Activated CD4-positive, alpha-beta T cell treated with anti-CD3 and anti-CD28 coated beads for 36 hours (primary cell): ENCODE measurements at regions not wholly inside any gene's neighbourhood (a gene's known extent, or its start where the extent isn't known, plus 50 kb on each side); places are given as distances from the start of the nearest gene placed in this dataset.

Source experiments
- ATAC-seq: fragments of 200-7000 bp; cut with Tn5 transposase; one replicate; pipeline ENCODE4 v1.10.0; 2021; ENCODE audit warnings: mild to moderate bottlenecking, moderate library complexity
- CTCF ChIA-PET: fragments of 350-600 bp; sonication (Branson Sonifier 250); formaldehyde crosslinking; loops from one replicate; lab custom pipeline; 2021; ENCODE audit warnings: antibody characterized with exemption; lab: Charles Lee
- POLR2A ChIA-PET: fragments of 350-600 bp; sonication (Branson Sonifier 250); formaldehyde crosslinking; loops from one replicate; lab custom pipeline; 2021; ENCODE audit warnings: antibody characterized with exemption, inconsistent platforms; lab: Charles Lee
- DNase-seq: peaks from one replicate; pipeline ENCODE4 v3.0.0-alpha.2; 2020
- H3K27ac Mint-ChIP-seq: one replicate; pipeline ENCODE4 v1.8.0; 2021; ENCODE audit warnings: mixed read lengths
- H3K27me3 Mint-ChIP-seq: one replicate; pipeline ENCODE4 v1.8.0; 2021; ENCODE audit warnings: mixed read lengths
- H3K36me3 Mint-ChIP-seq: one replicate; pipeline ENCODE4 v1.8.0; 2021; ENCODE audit warnings: low read depth, mixed read lengths
- H3K4me1 Mint-ChIP-seq: one replicate; pipeline ENCODE4 v1.8.0; 2021; ENCODE audit warnings: mixed read lengths
- H3K4me3 Mint-ChIP-seq: one replicate; pipeline ENCODE4 v1.8.0; 2021; ENCODE audit warnings: mild to moderate bottlenecking, moderate library complexity, mixed read lengths
- H3K9me3 Mint-ChIP-seq: one replicate; pipeline ENCODE4 v1.8.0; 2021; ENCODE audit warnings: low read depth, mixed read lengths
- intact Hi-C, 2 experiments: fragments of 100-400 bp; cut with DNase I in 1 of 2; cut with micrococcal nuclease in 1 of 2; formaldehyde crosslinking; loops; one replicate each; pipeline versions ENCODE4 v1.14.2 to v1.15.1; 2022 to 2024; cut with DNase I, micrococcal nuclease

GRCh38 chr9:28317745-28318144 is 744.5 kb upstream of the C9orf72 start:
- Mint-ChIP-seq H3K4me1 (no peaks in the 10 kb centered on the region), H3K4me3 (no peak overlapping the region), H3K27me3 (no peaks in the 10 kb centered on the region), H3K36me3 (no peaks in the 10 kb centered on the region), H3K9me3 (no peaks in the 10 kb centered on the region), H3K27ac (no peak overlapping the region)
- ATAC-seq = no peak
- DNase-seq = no peak
- intact Hi-C loops = no loop called here
- POLR2A ChIA-PET = no interaction called here
- CTCF ChIA-PET = no interaction called here

- intact Hi-C loops = no loop called here
- no peak for ATAC-seq
- Mint-ChIP-seq H3K4me3 (no peak overlapping the region), H3K9me3 (no peaks in the 10 kb centered on the region), H3K27ac (no peak overlapping the region), H3K27me3 (no peaks in the 10 kb centered on the region), H3K4me1 (no peaks in the 10 kb centered on the region), H3K36me3 (no peaks in the 10 kb centered on the region)
- ChIA-PET CTCF (no interaction called here), POLR2A (no interaction called here)
- no peak for DNase-seq
Observed at GRCh38 chr9:28318515-28318914, 745.2 kb upstream of the C9orf72 start.

DNA sequence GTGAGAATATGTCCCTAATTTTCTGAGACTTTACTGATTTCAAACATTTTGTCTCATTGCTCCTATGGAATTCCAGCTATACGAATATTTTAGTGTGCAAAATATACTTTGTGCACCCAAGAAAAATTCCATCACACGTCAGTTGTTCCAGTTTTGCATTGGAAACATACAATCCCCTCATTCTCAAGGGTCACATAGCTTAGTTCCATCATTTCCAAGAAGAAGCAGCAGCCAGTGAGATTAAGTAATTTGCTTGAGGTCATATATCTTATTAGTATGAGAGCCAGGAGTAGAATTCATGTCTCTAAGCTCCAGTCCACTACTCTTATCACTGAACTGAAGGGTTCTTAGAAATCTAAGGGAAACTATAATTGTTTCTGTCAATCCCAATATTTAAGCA is 746.7 kb upstream of the C9orf72 start:
- intact Hi-C loops = no loop called here
- H3K27ac Mint-ChIP-seq = no peak overlapping the region
- ATAC-seq (no peak), DNase-seq (no peak)
- H3K9me3 Mint-ChIP-seq = no peaks in the 10 kb centered on the region
- H3K36me3 Mint-ChIP-seq = no peaks in the 10 kb centered on the region
- H3K4me3 Mint-ChIP-seq = no peak overlapping the region
- CTCF ChIA-PET = no interaction called here
- no peaks in the 10 kb centered on the region for H3K4me1 Mint-ChIP-seq
- no peaks in the 10 kb centered on the region for H3K27me3 Mint-ChIP-seq
- POLR2A ChIA-PET = no interaction called here

DNA sequence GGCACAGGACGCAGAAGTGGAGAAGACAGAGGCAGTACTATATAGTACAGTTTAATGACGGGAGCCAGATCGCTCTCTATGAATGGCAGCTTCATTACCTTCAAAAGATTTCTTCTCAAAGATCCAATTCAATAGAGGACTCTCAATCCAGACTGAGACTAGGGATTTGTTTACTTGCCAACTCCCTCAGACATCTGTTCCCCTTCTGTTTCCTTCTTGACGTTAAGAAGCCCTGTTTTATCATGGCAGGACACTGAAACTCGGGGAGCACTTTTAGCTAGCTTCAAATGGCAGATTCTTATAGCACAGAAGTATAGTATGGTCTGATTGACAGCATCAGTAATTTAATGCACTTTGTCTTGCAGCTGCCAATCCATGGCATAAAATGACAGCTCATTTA is 747.3 kb upstream of the C9orf72 start:
- intact Hi-C loops = no loop called here
- H3K9me3 Mint-ChIP-seq = no peaks in the 10 kb centered on the region
- no peaks in the 10 kb centered on the region for H3K36me3 Mint-ChIP-seq
- H3K4me3 Mint-ChIP-seq = no peak overlapping the region
- H3K27ac Mint-ChIP-seq = no peak overlapping the region
- DNase-seq = no peak
- no peak for ATAC-seq
- H3K4me1 Mint-ChIP-seq = no peaks in the 10 kb centered on the region
- H3K27me3 Mint-ChIP-seq = no peaks in the 10 kb centered on the region
- ChIA-PET CTCF (no interaction called here), POLR2A (no interaction called here)

GRCh38 chr9:28329323-28329722 is 756.0 kb upstream of the C9orf72 start:
- no peak for DNase-seq
- ChIA-PET CTCF (no interaction called here), POLR2A (no interaction called here)
- Mint-ChIP-seq H3K27me3 (no peaks in the 10 kb centered on the region), H3K4me1 (no peaks in the 10 kb centered on the region), H3K4me3 (no peak overlapping the region), H3K36me3 (no peaks in the 10 kb centered on the region), H3K9me3 (peaks cover 4% of the 10 kb centered on the region), H3K27ac (no peak overlapping the region)
- intact Hi-C loops = no loop called here
- no peak for ATAC-seq

GRCh38 chr9:28332648-28333047 is 759.4 kb upstream of the C9orf72 start:
- H3K27ac Mint-ChIP-seq = no peak overlapping the region
- no peaks in the 10 kb centered on the region for H3K4me1 Mint-ChIP-seq
- intact Hi-C loops = no loop called here
- POLR2A ChIA-PET = no interaction called here
- no peaks in the 10 kb centered on the region for H3K27me3 Mint-ChIP-seq
- peaks cover 6% of the 10 kb centered on the region for H3K9me3 Mint-ChIP-seq
- no peak overlapping the region for H3K4me3 Mint-ChIP-seq
- H3K36me3 Mint-ChIP-seq = no peaks in the 10 kb centered on the region
- DNase-seq (no peak), ATAC-seq (no peak)
- CTCF ChIA-PET = no interaction called here

DNA sequence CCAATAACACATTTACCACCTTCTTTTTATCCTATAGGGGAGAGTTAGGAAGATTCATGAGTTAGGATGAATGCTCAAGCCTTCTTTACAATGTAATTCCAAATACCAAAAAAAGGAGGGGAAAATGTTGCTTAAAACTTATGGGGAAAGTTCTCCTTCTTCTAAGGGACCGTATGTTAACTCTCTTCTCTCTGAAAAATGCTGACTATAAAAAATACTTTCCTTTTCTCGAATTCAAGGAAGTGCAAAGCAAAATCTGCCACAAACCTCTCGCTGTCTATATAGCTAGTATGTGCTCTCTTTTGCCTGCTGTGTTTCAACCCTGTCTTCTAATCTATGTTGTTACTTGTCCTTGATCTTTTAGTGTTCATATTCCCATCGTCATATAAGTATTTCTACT is 768.6 kb upstream of the C9orf72 start:
- ATAC-seq = no peak
- Mint-ChIP-seq H3K27me3 (no peaks in the 10 kb centered on the region), H3K4me3 (no peak overlapping the region), H3K9me3 (peaks cover 2% of the 10 kb centered on the region), H3K4me1 (no peaks in the 10 kb centered on the region), H3K36me3 (no peaks in the 10 kb centered on the region), H3K27ac (no peak overlapping the region)
- DNase-seq = no peak
- ChIA-PET CTCF (interaction anchor here (0.6 kb wide), 1 partner anchor 66 kb away, joined by 3 read pairs; no protein-coding TSS in a partner anchor), POLR2A (no interaction called here)
- intact Hi-C loops = no loop called here

DNA sequence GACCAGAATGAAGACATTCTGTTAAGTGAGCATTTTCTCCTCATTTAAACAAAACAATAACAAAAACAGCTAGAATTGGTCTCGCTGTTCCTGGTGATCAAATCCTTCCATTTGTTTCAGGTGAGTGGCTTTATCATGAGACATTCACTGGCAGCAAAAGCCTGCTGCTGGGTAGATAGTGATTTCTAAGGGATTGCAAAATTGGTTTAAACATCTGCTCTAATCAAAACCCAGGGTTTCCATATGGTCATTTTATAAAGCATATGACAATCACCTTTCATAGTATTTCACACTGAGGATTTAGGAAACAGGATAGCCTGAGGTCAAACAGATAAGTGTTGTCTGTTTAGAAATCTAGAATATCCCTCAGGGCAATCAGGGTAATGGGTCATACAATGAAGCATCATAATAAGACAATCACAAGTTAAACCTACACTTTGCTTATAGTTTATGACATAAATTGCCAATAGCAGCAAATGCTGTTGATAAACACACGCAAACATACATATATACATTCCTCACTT is 769.6 kb upstream of the C9orf72 start:
- POLR2A ChIA-PET = no interaction called here

GRCh38 chr9:28363151-28363562 is 789.9 kb upstream of the C9orf72 start:
- Mint-ChIP-seq H3K4me3 (no peak overlapping the region), H3K9me3 (peaks cover 3% of the 10 kb centered on the region), H3K27me3 (no peaks in the 10 kb centered on the region), H3K27ac (no peak overlapping the region), H3K4me1 (no peaks in the 10 kb centered on the region), H3K36me3 (no peaks in the 10 kb centered on the region)
- ChIA-PET CTCF (interaction anchor here (0.5 kb wide), 1 partner anchor 703 kb away, joined by 3 read pairs; no protein-coding TSS in a partner anchor), POLR2A (no interaction called here)
- intact Hi-C loops = no loop called here
- ATAC-seq (no peak), DNase-seq (no peak)

More for the DNA sequence above, 769.6 kb upstream of the C9orf72 start:
- Mint-ChIP-seq H3K4me3 (no peak overlapping the region), H3K4me1 (no peaks in the 10 kb centered on the region), H3K9me3 (peaks cover 3% of the 10 kb centered on the region), H3K36me3 (no peaks in the 10 kb centered on the region), H3K27me3 (no peaks in the 10 kb centered on the region), H3K27ac (no peak overlapping the region)
- CTCF ChIA-PET = no interaction called here
- no peak for DNase-seq
- no peak for ATAC-seq
- intact Hi-C loops = no loop called here

DNA sequence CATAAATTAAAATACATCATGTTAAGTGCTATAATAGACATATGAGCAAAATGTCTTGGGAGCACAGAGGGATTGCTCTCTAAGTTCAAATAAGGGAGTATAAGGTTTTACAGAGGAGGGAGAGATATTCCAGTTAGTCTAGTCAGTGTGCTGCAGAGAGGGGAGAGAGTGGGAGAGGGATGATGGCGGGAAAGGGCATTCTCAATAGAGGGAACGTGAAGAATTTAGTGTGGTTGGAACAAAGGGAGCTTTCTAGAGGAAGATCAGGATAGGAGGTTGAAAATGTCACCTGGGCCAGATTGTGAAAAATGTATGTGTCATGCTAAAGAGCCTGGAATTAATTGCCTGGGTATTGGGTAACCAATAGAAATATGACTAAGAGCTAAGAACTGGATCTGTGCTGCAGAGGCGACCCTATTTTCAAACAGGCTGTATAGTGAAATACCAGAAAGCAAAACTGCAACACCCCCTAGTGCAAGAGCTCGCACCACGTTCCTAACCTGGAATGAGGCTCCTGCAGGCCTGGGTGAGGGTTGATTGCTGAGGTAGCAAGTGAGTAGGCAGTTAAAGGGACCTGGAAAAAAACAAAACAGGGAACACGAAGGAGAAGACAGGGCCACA is 791.8 kb upstream of the C9orf72 start:
- ChIA-PET CTCF (no interaction called here), POLR2A (no interaction called here)
- Mint-ChIP-seq H3K27ac (no peak overlapping the region), H3K36me3 (no peaks in the 10 kb centered on the region), H3K4me1 (no peaks in the 10 kb centered on the region), H3K4me3 (no peak overlapping the region), H3K9me3 (peaks cover 3% of the 10 kb centered on the region), H3K27me3 (no peaks in the 10 kb centered on the region)
- DNase-seq (no peak), ATAC-seq (no peak)
- intact Hi-C loops = no loop called here

GRCh38 chr9:28365728-28366127 is 792.4 kb upstream of the C9orf72 start:
- H3K4me1 Mint-ChIP-seq = no peaks in the 10 kb centered on the region
- H3K27me3 Mint-ChIP-seq = no peaks in the 10 kb centered on the region
- DNase-seq (no peak), ATAC-seq (no peak)
- no peak overlapping the region for H3K4me3 Mint-ChIP-seq
- CTCF ChIA-PET = interaction anchor here (0.9 to 1.1 kb wide), 2 partner anchors 15 to 48 kb away, joined by 3 read pairs; no protein-coding TSS in a partner anchor
- H3K9me3 Mint-ChIP-seq = peaks cover 6% of the 10 kb centered on the region
- POLR2A ChIA-PET = no interaction called here
- no peaks in the 10 kb centered on the region for H3K36me3 Mint-ChIP-seq
- intact Hi-C loops = no loop called here
- H3K27ac Mint-ChIP-seq = no peak overlapping the region

DNA sequence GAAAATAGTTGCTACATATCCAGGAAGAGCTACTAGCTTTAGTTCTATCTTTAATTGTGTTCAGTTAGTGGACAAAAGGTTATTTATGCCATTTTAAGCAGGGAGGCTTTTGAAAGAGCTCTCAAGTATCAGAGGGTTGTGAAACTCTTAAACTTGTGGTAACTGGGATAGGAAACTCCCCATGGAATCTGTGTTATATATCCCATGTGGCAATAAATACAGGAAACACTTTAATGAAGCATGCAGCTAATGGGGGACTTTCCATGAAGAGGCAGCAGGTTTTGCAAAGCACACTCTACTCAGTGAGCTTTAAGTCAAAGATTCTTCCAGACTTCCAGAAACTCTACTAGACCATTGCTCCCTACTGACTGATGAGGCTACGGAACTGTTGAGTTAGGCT is 805.0 kb upstream of the C9orf72 start:
- no peak overlapping the region for H3K4me3 Mint-ChIP-seq
- H3K27ac Mint-ChIP-seq = no peak overlapping the region
- no peaks in the 10 kb centered on the region for H3K4me1 Mint-ChIP-seq
- ATAC-seq (no peak), DNase-seq (no peak)
- intact Hi-C loops = no loop called here
- POLR2A ChIA-PET = no interaction called here
- H3K27me3 Mint-ChIP-seq = no peaks in the 10 kb centered on the region
- no peaks in the 10 kb centered on the region for H3K36me3 Mint-ChIP-seq
- peaks cover 4% of the 10 kb centered on the region for H3K9me3 Mint-ChIP-seq
- CTCF ChIA-PET = interaction anchor here (1.2 kb wide), 1 partner anchor 13 kb away, joined by 3 read pairs; no protein-coding TSS in a partner anchor
